GM10266 (cell line): ENCODE measurements at regions not wholly inside any gene's neighbourhood (a gene's known extent, or its start where the extent isn't known, plus 50 kb on each side); places are given as distances from the start of the nearest gene placed in this dataset.

Source experiments
- DNase-seq: peaks from one replicate; pipeline ENCODE4 v3.0.0; 2012; ENCODE audit errors: extremely low spot score
- TF ChIP-seq, protein P1 (sequence below): IDR thresholded peaks from 2 replicates; pipeline ENCODE4 v1.5.1; 2012; ENCODE audit warnings: mild to moderate bottlenecking, low read depth; ENCODE audit not compliant: control insufficient read depth, insufficient read depth; ENCODE audit errors: missing control alignments

DNA sequence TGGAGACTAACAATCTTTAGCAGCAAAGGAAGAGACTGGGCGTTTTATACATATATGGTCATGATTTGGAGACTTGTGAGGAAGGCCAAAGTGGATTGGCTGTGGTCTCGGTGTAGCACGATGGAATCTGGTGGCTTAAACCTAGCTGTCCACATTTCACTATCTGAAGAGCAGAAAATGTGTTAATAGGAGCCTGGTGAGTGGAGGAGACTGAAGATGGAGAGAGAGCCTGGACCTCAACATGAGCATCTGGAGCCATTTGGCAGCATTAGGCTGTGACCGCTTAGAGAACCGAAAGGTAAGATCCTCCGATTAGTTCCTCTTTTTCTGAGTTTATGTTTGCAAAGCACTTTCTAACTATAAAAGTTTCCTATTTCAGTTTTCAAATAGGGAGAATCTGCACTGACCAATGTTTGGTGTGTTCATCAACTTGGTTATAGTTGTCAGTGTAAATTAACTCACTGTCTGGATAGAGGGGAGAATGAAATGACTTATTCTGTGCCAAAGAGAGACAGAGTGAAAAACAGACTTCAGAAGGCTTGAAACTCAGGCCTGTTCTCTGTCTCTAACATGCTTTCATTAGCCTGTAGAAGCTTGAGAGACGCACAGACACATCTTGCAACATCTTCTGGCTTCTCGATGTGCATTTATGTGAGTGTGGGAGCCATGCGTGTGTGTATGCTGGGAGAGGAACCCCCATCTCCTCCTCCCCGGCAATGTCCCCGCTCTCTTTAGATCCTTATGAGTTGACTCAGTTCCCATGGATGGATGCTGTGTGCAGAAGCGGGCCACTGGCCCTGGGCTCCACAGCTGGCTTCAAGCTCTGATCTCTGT is 244.7 kb upstream of the TBL1XR1 start:
- TF ChIP-seq, protein P1, sequence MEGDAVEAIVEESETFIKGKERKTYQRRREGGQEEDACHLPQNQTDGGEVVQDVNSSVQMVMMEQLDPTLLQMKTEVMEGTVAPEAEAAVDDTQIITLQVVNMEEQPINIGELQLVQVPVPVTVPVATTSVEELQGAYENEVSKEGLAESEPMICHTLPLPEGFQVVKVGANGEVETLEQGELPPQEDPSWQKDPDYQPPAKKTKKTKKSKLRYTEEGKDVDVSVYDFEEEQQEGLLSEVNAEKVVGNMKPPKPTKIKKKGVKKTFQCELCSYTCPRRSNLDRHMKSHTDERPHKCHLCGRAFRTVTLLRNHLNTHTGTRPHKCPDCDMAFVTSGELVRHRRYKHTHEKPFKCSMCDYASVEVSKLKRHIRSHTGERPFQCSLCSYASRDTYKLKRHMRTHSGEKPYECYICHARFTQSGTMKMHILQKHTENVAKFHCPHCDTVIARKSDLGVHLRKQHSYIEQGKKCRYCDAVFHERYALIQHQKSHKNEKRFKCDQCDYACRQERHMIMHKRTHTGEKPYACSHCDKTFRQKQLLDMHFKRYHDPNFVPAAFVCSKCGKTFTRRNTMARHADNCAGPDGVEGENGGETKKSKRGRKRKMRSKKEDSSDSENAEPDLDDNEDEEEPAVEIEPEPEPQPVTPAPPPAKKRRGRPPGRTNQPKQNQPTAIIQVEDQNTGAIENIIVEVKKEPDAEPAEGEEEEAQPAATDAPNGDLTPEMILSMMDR: no peak
- DNase-seq: peak; percentile 70

DNA sequence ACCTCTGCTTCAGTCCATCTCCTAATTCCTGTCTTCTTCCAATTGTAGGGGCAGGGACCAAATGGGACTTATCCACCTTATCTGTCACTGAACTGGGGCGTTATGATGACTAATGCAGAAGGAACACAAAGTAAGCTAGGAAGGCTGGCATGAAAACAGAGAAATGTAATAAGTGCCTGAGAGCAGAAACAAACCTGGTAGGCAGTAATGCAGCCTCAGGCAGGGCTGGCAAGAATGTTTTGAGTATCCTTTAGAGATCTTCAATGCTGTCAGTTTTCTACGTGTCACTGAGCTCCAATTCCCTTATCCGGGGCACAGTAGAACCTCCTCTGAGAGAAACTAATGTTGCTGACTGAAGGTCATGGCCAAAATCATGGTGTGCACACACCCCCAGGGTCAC is 246.2 kb upstream of the TBL1XR1 start:
- TF ChIP-seq, protein P1: no peak
- DNase-seq: no peak

DNA sequence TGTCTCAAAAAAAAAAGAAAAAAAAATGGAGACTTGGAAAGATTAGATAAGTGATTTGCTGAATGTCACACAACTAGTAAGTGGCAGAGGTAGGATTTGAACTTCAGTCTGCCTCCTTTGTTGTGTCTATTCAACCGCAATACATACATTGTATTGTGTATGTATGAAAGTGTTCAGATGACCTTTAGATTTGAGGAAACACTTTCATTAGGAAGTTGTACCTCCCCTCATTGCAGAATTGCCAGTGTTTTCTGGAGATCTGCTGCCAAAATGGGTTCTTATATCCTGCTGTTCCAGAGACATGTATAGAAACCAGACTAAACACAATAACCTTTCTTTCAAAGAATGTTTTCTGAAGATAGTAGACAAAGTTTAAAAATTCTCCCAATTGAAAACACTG is 247.4 kb upstream of the TBL1XR1 start:
- TF ChIP-seq, protein P1: no peak
- DNase-seq: no peak

DNA sequence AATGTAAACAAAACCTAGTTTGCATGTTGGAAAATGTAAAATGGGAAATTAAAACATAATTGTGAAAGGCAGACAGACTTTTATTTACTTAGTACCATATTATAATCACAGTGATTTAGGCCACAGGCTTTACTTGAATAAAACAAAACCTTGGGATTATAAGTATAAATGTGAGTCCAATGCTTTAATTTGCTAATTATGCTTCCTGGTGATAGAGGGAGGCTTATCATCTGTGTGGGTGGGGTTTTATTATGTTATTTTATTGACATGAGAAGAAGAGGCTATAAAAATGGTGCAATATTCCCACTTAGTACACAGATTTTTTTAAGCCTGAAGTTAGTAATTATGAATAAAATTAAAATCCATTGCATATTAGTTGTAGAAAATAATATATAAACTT is 248.3 kb upstream of the TBL1XR1 start:
- TF ChIP-seq, protein P1: no peak
- DNase-seq: no peak

DNA sequence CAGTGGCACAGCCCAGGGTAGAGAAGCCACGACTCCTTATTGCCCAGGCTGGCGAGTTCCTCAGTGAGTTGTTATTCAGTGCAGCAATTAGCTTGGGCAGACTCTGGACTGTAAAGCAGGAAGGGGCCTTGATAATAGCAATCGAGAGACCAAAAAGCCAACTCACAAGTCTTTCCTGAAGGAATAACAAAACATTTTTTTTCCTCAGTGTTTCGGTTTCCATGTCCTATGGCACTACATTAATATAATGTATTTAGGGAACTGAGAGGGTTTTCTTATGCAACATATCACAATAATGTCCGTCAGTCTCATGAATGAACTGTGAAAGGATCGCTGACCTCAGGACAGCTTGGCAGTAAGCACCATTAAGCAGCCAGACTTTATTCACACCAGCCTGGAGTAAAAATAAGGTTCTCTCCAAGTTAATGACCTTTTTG is 248.9 kb upstream of the TBL1XR1 start:
- TF ChIP-seq, protein P1: no peak
- no peak for DNase-seq

GRCh38 chr3:177447938-177448337 is 250.7 kb upstream of the TBL1XR1 start:
- TF ChIP-seq, protein P1: no peak
- no peak for DNase-seq

- TF ChIP-seq, protein P1: no peak
Observed at GRCh38 chr3:177448987-177449359, 251.7 kb upstream of the TBL1XR1 start.

More at GRCh38 chr3:177448987-177449359, 251.7 kb upstream of the TBL1XR1 start:
- DNase-seq: peak; percentile 31
